ENCODE measurements at regions not wholly inside any gene's neighbourhood (a gene's known extent, or its start where the extent isn't known, plus 50 kb on each side); places are given as distances from the start of the nearest gene placed in this dataset.
A peak's percentile ranks its signal among the peaks of the same experiment; 100 is the strongest.

- H3K9ac ChIP-seq (ENCODE audit: low read depth in 1 of 2, low read length in 2 of 2): no peak overlapping the region
Observed at GRCh38 chr9:73074176-73074708, 77.4 kb upstream of the ANXA1 start.

GRCh38 chr9:73073337-73074175 lies 78.1 kb upstream of the ANXA1 start:
- Histone ChIP-seq H3K4me3 (ENCODE audit: low read depth in 1 of 3, low read length in 3 of 3) (no peak overlapping the region), H3K9me3 (ENCODE audit: control insufficient read depth in 4 of 4, low read length in 3 of 4) (no peaks in the 10 kb centered on the region), H3K36me3 (ENCODE audit: control insufficient read depth in 4 of 4, insufficient read depth in 3 of 4, low read depth in 1 of 4, low read length in 3 of 4) (no peaks in the 10 kb centered on the region), H3K27me3 (ENCODE audit: control insufficient read depth in 4 of 4, insufficient read depth in 4 of 4, low read length in 3 of 4) (no peaks in the 10 kb centered on the region), H3K27ac (ENCODE audit: low read depth in 1 of 2, low read length in 2 of 2) (peak overlapping the region; percentile 33 to 37), H3K9ac (ENCODE audit: low read depth in 1 of 2, low read length in 2 of 2) (no peak overlapping the region), H3K4me1 (ENCODE audit: control insufficient read depth in 4 of 4, insufficient read depth in 4 of 4, low read length in 3 of 4) (peaks cover 2 to 14% (median 7%) of the 10 kb centered on the region in 4 donors)
- 46% methylated on average over 5 of the region's 5 CpGs for WGBS
- TF ChIP-seq FOXA1 (IDR thresholded peaks at IDR 0.05) (no peak), TAF1 (conservative IDR thresholded peaks at IDR 0.05) (no peak), CTCF (IDR thresholded peaks at IDR 0.05; ENCODE audit: low read depth, low read length, missing input control) (no peak), EGR1 (IDR thresholded peaks at IDR 0.05; ENCODE audit: low read depth in 2 of 2) (no peak), YY1 (IDR thresholded peaks at IDR 0.05) (peak; percentile 59), FOXA2 (IDR thresholded peaks at IDR 0.05) (no peak), GABPA (IDR thresholded peaks at IDR 0.05 in 1 of 2, conservative IDR thresholded peaks at IDR 0.05 in 1 of 2) (no peak), RAD21 (IDR thresholded peaks at IDR 0.05) (no peak), ZBTB33 (IDR thresholded peaks at IDR 0.05) (peak; percentile 30), MAX (IDR thresholded peaks at IDR 0.05) (peak; percentile 24), JUND (IDR thresholded peaks at IDR 0.05) (peak; percentile 54 to 70), HNF4A (conservative IDR thresholded peaks at IDR 0.05) (peak; percentile 20 to 45), RXRA (IDR thresholded peaks at IDR 0.05) (peak; percentile 74 to 84), NR2F2 (IDR thresholded peaks at IDR 0.05) (no peak), HNF4G (IDR thresholded peaks at IDR 0.05) (no peak), ATF3 (IDR thresholded peaks at IDR 0.05) (no peak), REST (IDR thresholded peaks at IDR 0.05) (peak; percentile 11), SP1 (IDR thresholded peaks at IDR 0.05) (peak; percentile 79)
- no peak for DNase-seq (ENCODE audit: low spot score)

More at GRCh38 chr9:73074176-73074708, 77.4 kb upstream of the ANXA1 start:
- H3K27me3 ChIP-seq (ENCODE audit: control insufficient read depth in 4 of 4, insufficient read depth in 4 of 4, low read length in 3 of 4): no peaks in the 10 kb centered on the region
- H3K36me3 ChIP-seq (ENCODE audit: control insufficient read depth in 4 of 4, insufficient read depth in 3 of 4, low read depth in 1 of 4, low read length in 3 of 4): no peaks in the 10 kb centered on the region
- no peaks in the 10 kb centered on the region for H3K9me3 ChIP-seq (ENCODE audit: control insufficient read depth in 4 of 4, low read length in 3 of 4)
- H3K4me3 ChIP-seq (ENCODE audit: low read depth in 1 of 3, low read length in 3 of 3): no peak overlapping the region
- TF ChIP-seq FOXA1 (IDR thresholded peaks at IDR 0.05) (no peak), FOXA2 (IDR thresholded peaks at IDR 0.05) (no peak), RXRA (IDR thresholded peaks at IDR 0.05) (peak in 1 of 2 donors; percentile 4), SP1 (IDR thresholded peaks at IDR 0.05) (peak; percentile 10), NR2F2 (IDR thresholded peaks at IDR 0.05) (peak; percentile 91), YY1 (IDR thresholded peaks at IDR 0.05) (no peak), MAX (IDR thresholded peaks at IDR 0.05) (no peak)
- DNase-seq (ENCODE audit: low spot score): no peak
- WGBS: 46% methylated on average over 2 of the region's 2 CpGs
- H3K4me1 ChIP-seq (ENCODE audit: control insufficient read depth in 4 of 4, insufficient read depth in 4 of 4, low read length in 3 of 4): peaks cover 2 to 14% (median 7%) of the 10 kb centered on the region in 4 donors
- H3K27ac ChIP-seq (ENCODE audit: low read depth in 1 of 2, low read length in 2 of 2): peak overlapping the region; percentile 33 to 37

All from liver (tissue), 8 donors.